RCC 7860 (cell line): ENCODE measurements at regions not wholly inside any gene's neighbourhood (a gene's known extent, or its start where the extent isn't known, plus 50 kb on each side); places are given as distances from the start of the nearest gene placed in this dataset.
A peak's percentile ranks its signal among the peaks of the same experiment; 100 is the strongest.

Experiments used
- DNase-seq: peaks from one replicate; pipeline ENCODE4 v3.0.0-alpha.2; 2015; ENCODE audit warnings: low spot score
- FAIRE-seq: peaks from 2 replicates; lab custom pipeline; 2012; peaks lifted over from hg19 to GRCh38; lab: Jason Lieb, UNC

- DNase-seq (no peak), FAIRE-seq (no peak)
These were observed 61.2 kb downstream of the MBD3L1 start for GRCh38 chr19:8893419-8893818.

GRCh38 chr19:8897106-8897505 lies 64.9 kb downstream of the MBD3L1 start:
- DNase-seq (no peak), FAIRE-seq (no peak)

- FAIRE-seq (no peak), DNase-seq (no peak)
These were observed 67.2 kb downstream of the MBD3L1 start for GRCh38 chr19:8899356-8899755.

- FAIRE-seq = no peak
- DNase-seq = no peak
These were observed 68.2 kb downstream of the MBD3L1 start for GRCh38 chr19:8900421-8900820.

GRCh38 chr19:8902520-8902919 lies 70.3 kb downstream of the MBD3L1 start:
- DNase-seq (no peak), FAIRE-seq (no peak)

GRCh38 chr19:8904597-8904996 lies 72.4 kb downstream of the MBD3L1 start:
- DNase-seq (no peak), FAIRE-seq (no peak)

- no peak for FAIRE-seq
- DNase-seq = no peak
These were observed 73.2 kb downstream of the MBD3L1 start for GRCh38 chr19:8905342-8905741.

- no peak for DNase-seq
- FAIRE-seq = no peak
These were observed 75.9 kb downstream of the MBD3L1 start for GRCh38 chr19:8908066-8908465.

- no peak for DNase-seq
- no peak for FAIRE-seq
These were observed 78.7 kb downstream of the MBD3L1 start for GRCh38 chr19:8910775-8911414.

GRCh38 chr19:8915997-8916396 lies 83.8 kb downstream of the MBD3L1 start:
- DNase-seq (no peak), FAIRE-seq (no peak)

- DNase-seq (no peak), FAIRE-seq (no peak)
These were observed 87.6 kb downstream of the MUC16 start for GRCh38 chr19:8922591-8922990.

- no peak for FAIRE-seq
- no peak for DNase-seq
These were observed 85.9 kb downstream of the MUC16 start for GRCh38 chr19:8924283-8924682.

- DNase-seq = no peak
- no peak for FAIRE-seq
These were observed 83.9 kb downstream of the MUC16 start for GRCh38 chr19:8926341-8926740.

GRCh38 chr19:8935460-8935859 lies 74.7 kb downstream of the MUC16 start:
- FAIRE-seq = no peak

GRCh38 chr19:8938576-8938975 lies 71.6 kb downstream of the MUC16 start:
- no peak for DNase-seq
- FAIRE-seq = no peak

More at GRCh38 chr19:8935460-8935859, 74.7 kb downstream of the MUC16 start:
- DNase-seq = peak; percentile 57
